Endothelial cell of umbilical vein (primary cell): ENCODE measurements at regions not wholly inside any gene's neighbourhood (a gene's known extent, or its start where the extent isn't known, plus 50 kb on each side); places are given as distances from the start of the nearest gene placed in this dataset.

ENCODE experiments used
- BruUV-seq: library from RNA; stranded (reverse); fragments of 400-500 nt; replicated peaks from 2 replicates; lab custom pipeline; 2021; lab: Mats Ljungman, UMichigan
- CTCF ChIA-PET: fragments of 300-600, 350-600 bp; sonication (Branson Sonifier 250); formaldehyde crosslinking; loops from one replicate; lab custom pipeline; 2021; ENCODE audit warnings: antibody characterized with exemption, inconsistent platforms; lab: Charles Lee
- POLR2A ChIA-PET: fragments of 300-600, 350-600 bp; sonication (Branson Sonifier 250); formaldehyde crosslinking; loops from one replicate; lab custom pipeline; 2021; ENCODE audit warnings: antibody characterized with exemption, inconsistent platforms; lab: Charles Lee
- DNase-seq: peaks from one replicate; pipeline ENCODE4 v3.0.0-alpha.2; 2011; ENCODE audit warnings: low read depth, low spot score
- FAIRE-seq: peaks from 2 replicates; lab custom pipeline; 2011; peaks lifted over from hg19 to GRCh38; lab: Jason Lieb, UNC
- H2AFZ ChIP-seq: 2 replicates; pipeline ENCODE4 v1.6.0; 2012; ENCODE audit warnings: low read depth, low read length, control low read depth, inconsistent platforms
- H3K27ac ChIP-seq: 2 replicates; pipeline ENCODE4 v1.5.1; 2011; ENCODE audit warnings: low read depth, mild to moderate bottlenecking, control low read depth, low read length, moderate library complexity; ENCODE audit not compliant: insufficient read depth
- H3K27me3 ChIP-seq, 2 experiments: 2 replicates each; pipeline versions ENCODE4 v1.6.0 to v1.6.1; 2011; ENCODE audit warnings: low read length in 2 of 2, mixed read lengths in 1 of 2; ENCODE audit not compliant: control insufficient read depth in 2 of 2, insufficient read depth in 2 of 2
- H3K36me3 ChIP-seq, 2 experiments: 2 replicates in 1 of 2; 3 replicates in 1 of 2; pipeline ENCODE4 v1.5.1; 2011; ENCODE audit warnings: low read length in 2 of 2, mild to moderate bottlenecking in 1 of 2, moderate library complexity in 1 of 2; ENCODE audit not compliant: control insufficient read depth in 2 of 2, insufficient read depth in 2 of 2; ENCODE audit errors: extremely low read depth in 1 of 2
- H3K4me1 ChIP-seq: 3 replicates; pipeline ENCODE4 v1.5.1; 2011; ENCODE audit warnings: mild to moderate bottlenecking, low read length; ENCODE audit not compliant: control insufficient read depth, insufficient read depth; ENCODE audit errors: extremely low read depth
- H3K4me2 ChIP-seq: 2 replicates; pipeline ENCODE4 v1.6.1; 2011; ENCODE audit warnings: low read length, control low read depth, mixed read lengths; ENCODE audit not compliant: insufficient read depth
- H3K4me3 ChIP-seq, 3 experiments: fragments of 200-600 bp in 1 of 3; sonication (generic), shearing (Covaris generic) in 1 of 3; replicated peaks in 1 of 3; 2 replicates each; pipeline ENCODE4 v1.5.1; 2011 to 2016; ENCODE audit warnings: control low read depth in 3 of 3, low read length in 3 of 3, mild to moderate bottlenecking in 2 of 3, inconsistent platforms in 1 of 3, low read depth in 1 of 3, moderate library complexity in 1 of 3; ENCODE audit not compliant: insufficient read depth in 1 of 3
- H3K79me2 ChIP-seq: 2 replicates; pipeline ENCODE4 v1.6.0; 2012; ENCODE audit warnings: low read length, inconsistent platforms; ENCODE audit not compliant: control insufficient read depth, insufficient read depth
- H3K9ac ChIP-seq: replicated peaks from 2 replicates; pipeline ENCODE3; 2011; ENCODE audit warnings: low read length, control low read depth; ENCODE audit not compliant: insufficient read depth; ENCODE audit errors: extremely low read depth
- H3K9me1 ChIP-seq: replicated peaks from 3 replicates; pipeline ENCODE4 v1.6.0; 2011; ENCODE audit warnings: mild to moderate bottlenecking, low read length; ENCODE audit not compliant: control insufficient read depth, insufficient read depth; ENCODE audit errors: extremely low read depth
- H3K9me3 ChIP-seq: replicated peaks from 2 replicates; pipeline ENCODE4 v1.5.1; 2012; ENCODE audit warnings: low read length, inconsistent platforms; ENCODE audit not compliant: control insufficient read depth, insufficient read depth
- H4K20me1 ChIP-seq: replicated peaks from 2 replicates; pipeline ENCODE3; 2011; ENCODE audit warnings: mild to moderate bottlenecking, low read length; ENCODE audit not compliant: control insufficient read depth, insufficient read depth; ENCODE audit errors: extremely low read depth
- FOS ChIP-seq: IDR thresholded peaks from 2 replicates; pipeline ENCODE4 v1.6.1; 2011; ENCODE audit warnings: mild to moderate bottlenecking, low read length, moderate library complexity, borderline replicate concordance; ENCODE audit not compliant: insufficient read depth
- JUN ChIP-seq: IDR thresholded peaks from 2 replicates; pipeline ENCODE4 v1.6.1; 2011; ENCODE audit warnings: borderline replicate concordance, low read depth; ENCODE audit not compliant: insufficient read length, insufficient read depth
- MYC ChIP-seq: IDR thresholded peaks from one replicate; pipeline ENCODE4 v1.6.1; 2011; ENCODE audit warnings: mild to moderate bottlenecking, low read depth, low read length
- dilution Hi-C: fragments of 300-500 bp; cut with MboI; formaldehyde crosslinking; loops from one replicate; pipeline ENCODE4 v1.15.0; 2019; ENCODE audit warnings: low sequenced_read_pairs; ENCODE audit not compliant: extremely low pct_ligation_motif_present
- intact Hi-C: fragments of 100-400 bp; cut with micrococcal nuclease; formaldehyde crosslinking; loops from one replicate; pipeline ENCODE4 v1.10.0; 2022
- TF ChIP-seq, protein P1 (sequence below), 2 donors: IDR thresholded peaks; 1 replicate in 1 of 2; 2 replicates in 1 of 2; pipeline ENCODE4 v1.5.1; 2011; ENCODE audit warnings: low read length in 2 of 2, mild to moderate bottlenecking in 2 of 2, moderate library complexity in 2 of 2, control low read depth in 1 of 2, inconsistent platforms in 1 of 2, low read depth in 1 of 2; ENCODE audit not compliant: insufficient read depth in 1 of 2; ENCODE audit errors: extremely low read depth in 1 of 2
- TF ChIP-seq, protein P2 (sequence below): IDR thresholded peaks from 2 replicates; pipeline ENCODE4 v1.6.1; 2011; ENCODE audit not compliant: insufficient read depth, insufficient read length

DNA sequence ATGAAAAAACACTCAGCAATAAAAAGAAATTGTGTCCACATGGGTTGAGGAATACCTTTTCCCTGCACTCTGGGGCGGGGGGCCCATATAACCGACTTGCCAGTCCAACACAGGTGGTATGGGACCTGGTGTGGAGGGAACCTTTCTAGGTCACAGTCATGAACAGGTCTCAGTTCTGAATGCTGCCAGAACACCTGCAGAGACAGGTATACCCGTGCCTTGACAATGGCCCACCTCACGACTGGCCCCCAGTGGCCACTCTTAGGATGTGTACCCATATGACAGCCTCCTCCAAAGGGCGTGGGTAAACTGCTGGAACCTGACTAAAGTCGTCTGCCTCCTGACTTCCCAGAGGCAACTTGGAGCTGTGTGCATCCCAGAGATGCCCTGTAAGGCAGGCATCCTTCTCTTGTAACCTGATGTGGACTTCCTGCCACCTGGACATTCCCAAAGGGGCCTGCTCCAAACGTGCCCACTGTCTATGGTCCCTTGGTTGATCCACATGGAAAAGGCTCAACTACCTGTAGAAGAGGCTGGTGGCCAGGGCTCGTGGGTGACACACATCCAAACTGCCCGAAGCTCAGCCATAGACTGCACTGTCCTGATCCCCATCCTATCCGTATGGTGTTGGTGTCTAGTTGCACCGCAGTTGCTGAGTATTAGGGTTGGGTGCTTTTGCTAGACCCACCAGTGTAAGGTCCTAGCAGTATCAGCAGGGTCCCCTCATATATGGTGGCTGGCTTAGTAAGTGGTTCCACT lies 859.3 kb downstream of the BRD1 start:
- DNase-seq (no peak), FAIRE-seq (no peak)
- H3K4me1 ChIP-seq, result no peaks in the 10 kb centered on the region
- intact Hi-C loops (no loop called here), dilution Hi-C loops (no loop called here)
- no peak overlapping the region for H3K9ac ChIP-seq
- peaks cover 9% of the 10 kb centered on the region for H3K9me3 ChIP-seq
- POLR2A ChIA-PET, result no interaction called here
- no peak overlapping the region for H2AFZ ChIP-seq
- H3K79me2 ChIP-seq, result no peaks in the 10 kb centered on the region
- TF ChIP-seq, protein P1, sequence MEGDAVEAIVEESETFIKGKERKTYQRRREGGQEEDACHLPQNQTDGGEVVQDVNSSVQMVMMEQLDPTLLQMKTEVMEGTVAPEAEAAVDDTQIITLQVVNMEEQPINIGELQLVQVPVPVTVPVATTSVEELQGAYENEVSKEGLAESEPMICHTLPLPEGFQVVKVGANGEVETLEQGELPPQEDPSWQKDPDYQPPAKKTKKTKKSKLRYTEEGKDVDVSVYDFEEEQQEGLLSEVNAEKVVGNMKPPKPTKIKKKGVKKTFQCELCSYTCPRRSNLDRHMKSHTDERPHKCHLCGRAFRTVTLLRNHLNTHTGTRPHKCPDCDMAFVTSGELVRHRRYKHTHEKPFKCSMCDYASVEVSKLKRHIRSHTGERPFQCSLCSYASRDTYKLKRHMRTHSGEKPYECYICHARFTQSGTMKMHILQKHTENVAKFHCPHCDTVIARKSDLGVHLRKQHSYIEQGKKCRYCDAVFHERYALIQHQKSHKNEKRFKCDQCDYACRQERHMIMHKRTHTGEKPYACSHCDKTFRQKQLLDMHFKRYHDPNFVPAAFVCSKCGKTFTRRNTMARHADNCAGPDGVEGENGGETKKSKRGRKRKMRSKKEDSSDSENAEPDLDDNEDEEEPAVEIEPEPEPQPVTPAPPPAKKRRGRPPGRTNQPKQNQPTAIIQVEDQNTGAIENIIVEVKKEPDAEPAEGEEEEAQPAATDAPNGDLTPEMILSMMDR (IDR thresholded peaks at IDR 0.05; ENCODE audit: extremely low read depth in 1 of 2, insufficient read depth in 1 of 2, low read depth in 1 of 2, low read length in 2 of 2), result no peak
- TF ChIP-seq, protein P2, sequence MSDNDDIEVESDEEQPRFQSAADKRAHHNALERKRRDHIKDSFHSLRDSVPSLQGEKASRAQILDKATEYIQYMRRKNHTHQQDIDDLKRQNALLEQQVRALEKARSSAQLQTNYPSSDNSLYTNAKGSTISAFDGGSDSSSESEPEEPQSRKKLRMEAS, result no peak
- TF ChIP-seq JUN (no peak), FOS (no peak), MYC (no peak)
- CTCF ChIA-PET, result no interaction called here
- H3K27ac ChIP-seq, result no peak overlapping the region
- no peaks in the 10 kb centered on the region for H3K27me3 ChIP-seq
- no peaks in the 10 kb centered on the region for H3K36me3 ChIP-seq
- H3K9me1 ChIP-seq, result no peaks in the 10 kb centered on the region
- no peaks in the 10 kb centered on the region for H4K20me1 ChIP-seq
- no TSS peak for BruUV-seq
- H3K4me2 ChIP-seq, result no peak overlapping the region
- no peak overlapping the region for H3K4me3 ChIP-seq
